Omental fat pad (tissue), 3 donors: ENCODE measurements at regions not wholly inside any gene's neighbourhood (a gene's known extent, or its start where the extent isn't known, plus 50 kb on each side); places are given as distances from the start of the nearest gene placed in this dataset.
"Not testable (repeated sequence)": the region's sequence is repeated elsewhere in the genome, so short reads cannot be mapped to it uniquely, and the experiment has no call there.

ENCODE experiments used
- ATAC-seq: fragments of 150-250 bp; one replicate; pipeline ENCODE4 v1.9.1; 2016; ENCODE audit warnings: mild to moderate bottlenecking, moderate library complexity; ENCODE audit not compliant: low FRiP score
- DNase-seq: peaks from one replicate; pipeline ENCODE4 v3.0.0-alpha.2; 2019; ENCODE audit warnings: low spot score
- CTCF ChIP-seq, 3 donors: fragments of 450-650 bp; IDR thresholded peaks; one replicate each; pipeline ENCODE4 v1.5.1; 2016 to 2017; ENCODE audit warnings: antibody characterized with exemption in 3 of 3, mild to moderate bottlenecking in 3 of 3, moderate library complexity in 2 of 3

GRCh38 chr9:99666571-99666970 is 155.1 kb upstream of the NR4A3 start:
- DNase-seq (no peak), ATAC-seq (no peak)
- no peak for TF ChIP-seq CTCF (IDR thresholded peaks at IDR 0.05)

GRCh38 chr9:99670886-99671285 is 150.8 kb upstream of the NR4A3 start:
- not testable (repeated sequence) for ATAC-seq

GRCh38 chr9:99677281-99677680 is 144.4 kb upstream of the NR4A3 start:
- ATAC-seq (no peak), DNase-seq (no peak)
- no peak for TF ChIP-seq CTCF (IDR thresholded peaks at IDR 0.05)

More at GRCh38 chr9:99670886-99671285, 150.8 kb upstream of the NR4A3 start:
- not testable (repeated sequence) for DNase-seq

- no peak for TF ChIP-seq CTCF (IDR thresholded peaks at IDR 0.05)
- DNase-seq: no peak
- no peak for ATAC-seq
Measured at GRCh38 chr9:99678566-99678965, 143.1 kb upstream of the NR4A3 start.

- ATAC-seq (no peak), DNase-seq (no peak)
- TF ChIP-seq CTCF (IDR thresholded peaks at IDR 0.05): no peak
Measured at GRCh38 chr9:99680191-99680590, 141.5 kb upstream of the NR4A3 start.

GRCh38 chr9:99681113-99681512 is 140.6 kb upstream of the NR4A3 start:
- DNase-seq: no peak
- no peak for ATAC-seq

GRCh38 chr9:99682378-99682777 is 139.3 kb upstream of the NR4A3 start:
- no peak for ATAC-seq
- TF ChIP-seq CTCF (IDR thresholded peaks at IDR 0.05): no peak
- no peak for DNase-seq

More at GRCh38 chr9:99681113-99681512, 140.6 kb upstream of the NR4A3 start:
- TF ChIP-seq CTCF (IDR thresholded peaks at IDR 0.05): no peak

- no peak for DNase-seq
- no peak for ATAC-seq
- no peak for TF ChIP-seq CTCF (IDR thresholded peaks at IDR 0.05)
Measured at GRCh38 chr9:99682870-99683269, 138.8 kb upstream of the NR4A3 start.
